GM19395 (cell line): ENCODE measurements at regions not wholly inside any gene's neighbourhood (a gene's known extent, or its start where the extent isn't known, plus 50 kb on each side); places are given as distances from the start of the nearest gene placed in this dataset.
"Not testable (repeated sequence)": the region's sequence is repeated elsewhere in the genome, so short reads cannot be mapped to it uniquely, and the experiment has no call there.

Experiments used
- ATAC-seq: cut with Tn5 transposase; IDR thresholded peaks from one replicate; pipeline ENCODE4 v1.9.1; 2021; ENCODE audit warnings: mild to moderate bottlenecking, moderate library complexity; ENCODE audit not compliant: unreplicated experiment

DNA sequence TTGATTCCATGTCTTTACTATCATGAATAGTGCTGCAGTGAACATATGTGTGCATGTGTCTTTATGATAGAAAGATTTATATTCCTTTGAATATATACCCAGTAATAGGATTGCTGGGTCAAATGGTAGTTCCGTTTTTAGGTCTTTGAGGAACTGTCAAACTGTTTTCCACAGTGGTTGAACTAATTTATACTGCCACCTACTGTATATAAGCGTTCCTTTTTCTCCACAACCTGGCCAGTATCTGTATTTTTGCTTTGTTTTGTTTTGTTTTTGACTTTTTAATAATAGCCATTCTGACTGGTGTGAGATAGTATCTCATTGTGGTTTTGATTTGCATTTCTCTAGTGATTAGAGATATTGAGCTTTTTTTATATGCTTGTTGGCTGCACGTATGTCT is 641.6 kb downstream of the SUCLG1 start:
- no peak for ATAC-seq

DNA sequence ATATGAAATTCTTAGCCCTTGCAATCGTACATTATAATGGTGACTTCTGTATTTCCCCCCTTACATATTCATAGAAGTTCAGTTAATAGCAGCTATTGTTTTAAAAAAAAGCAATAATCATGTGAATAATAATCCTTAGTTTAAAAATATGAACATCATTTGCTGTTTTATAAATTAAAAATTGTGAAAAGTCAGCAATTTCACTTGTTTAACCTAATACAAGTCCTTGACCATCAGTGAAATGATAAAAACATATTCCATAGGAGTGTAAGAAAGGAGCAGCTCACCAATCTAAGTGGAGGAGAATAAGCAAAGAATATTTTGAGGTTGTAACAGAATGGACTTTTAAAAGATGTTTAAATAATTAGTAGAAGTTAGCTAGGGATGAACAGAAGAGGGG is 650.2 kb downstream of the SUCLG1 start:
- ATAC-seq: no peak

DNA sequence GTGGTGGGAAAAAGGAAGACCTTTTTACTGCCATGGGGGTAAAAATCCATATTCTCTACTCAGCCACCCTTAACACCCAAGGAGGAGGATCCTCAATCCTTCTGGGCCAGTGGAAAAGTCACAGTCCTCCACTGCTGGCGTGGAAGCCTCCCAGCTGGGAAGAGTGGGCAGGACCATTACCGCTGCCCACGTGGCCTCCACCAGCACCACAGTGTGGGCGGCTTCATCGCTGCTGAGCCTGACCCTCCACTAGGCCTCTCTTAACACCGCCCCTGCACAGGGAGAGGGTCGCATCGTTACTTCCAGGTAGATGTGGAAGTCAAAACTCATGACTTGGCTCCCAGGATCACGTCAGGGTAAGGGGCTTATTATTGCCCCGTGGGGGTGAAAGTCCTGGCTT is 656.5 kb downstream of the SUCLG1 start:
- ATAC-seq: no peak

- no peak for ATAC-seq
Observed at GRCh38 chr2:83795777-83796176, 663.3 kb downstream of the SUCLG1 start.

DNA sequence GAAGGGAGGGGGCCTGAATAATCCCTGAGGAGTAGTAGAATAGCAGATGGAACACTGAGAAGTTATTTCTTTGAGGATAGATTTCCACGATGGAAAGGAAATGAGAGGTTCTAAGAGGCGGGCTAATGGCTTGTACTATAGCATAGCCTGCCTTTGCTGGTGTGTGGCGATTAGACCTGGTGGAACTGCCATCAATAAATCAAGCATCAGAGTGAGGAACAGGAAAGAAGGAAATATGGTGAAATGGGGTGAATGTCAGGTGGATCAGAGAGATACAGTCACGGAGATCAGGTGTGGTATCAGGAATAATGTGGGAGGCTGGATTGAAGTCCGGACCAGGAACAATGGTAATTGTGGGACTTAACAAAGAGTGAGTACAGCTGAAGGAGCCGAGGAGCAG is 668.6 kb downstream of the SUCLG1 start:
- ATAC-seq: not testable (repeated sequence)

DNA sequence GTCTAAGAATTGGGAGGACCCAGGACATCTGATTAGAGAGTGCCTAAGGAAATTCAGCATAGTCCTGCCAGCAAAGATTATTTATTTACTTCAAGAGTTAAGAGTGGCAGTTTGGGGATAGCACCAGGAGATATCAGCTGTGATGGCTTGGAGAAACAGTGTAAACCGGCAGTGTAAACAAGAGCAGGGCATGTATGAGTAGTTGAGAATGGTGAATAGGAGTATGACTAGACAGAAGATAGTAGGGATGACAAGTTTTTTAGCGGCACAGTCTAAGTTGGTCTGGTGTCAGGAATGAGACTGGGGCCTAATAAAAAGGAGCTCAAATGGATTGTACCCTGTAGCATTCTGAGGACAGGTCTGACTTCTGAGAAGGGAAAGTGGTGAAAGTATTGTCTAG is 669.4 kb downstream of the SUCLG1 start:
- not testable (repeated sequence) for ATAC-seq

DNA sequence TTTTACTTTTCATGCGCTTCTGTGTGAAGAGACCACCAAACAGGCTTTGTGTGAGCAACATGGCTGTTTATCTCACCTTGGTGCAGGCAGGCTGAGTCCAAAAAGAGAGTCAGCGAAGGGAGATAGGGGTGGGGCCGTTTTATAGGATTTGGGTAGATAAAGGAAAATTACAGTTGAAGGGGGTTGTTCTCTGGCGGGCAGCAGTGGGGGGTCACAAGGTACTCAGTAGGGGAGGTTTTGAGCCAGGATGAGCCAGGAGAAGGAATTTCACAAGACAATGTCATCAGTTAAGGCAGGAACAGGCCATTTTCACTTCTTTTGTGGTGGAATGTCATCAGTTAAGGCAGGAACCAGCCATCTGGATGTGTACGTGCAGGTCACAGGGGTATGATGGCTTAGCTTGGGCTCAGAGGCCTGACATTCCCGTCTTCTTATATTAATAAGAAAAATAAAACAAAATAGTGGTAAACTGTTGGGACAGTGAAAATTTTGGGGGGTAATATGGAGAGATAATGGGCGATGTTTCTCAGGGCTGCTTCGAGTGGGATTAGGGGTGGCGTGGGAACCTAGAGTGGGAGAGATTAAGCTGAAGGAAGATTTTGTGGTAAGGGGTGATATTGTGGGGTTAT is 670.0 kb downstream of the SUCLG1 start:
- ATAC-seq: not testable (repeated sequence)

DNA sequence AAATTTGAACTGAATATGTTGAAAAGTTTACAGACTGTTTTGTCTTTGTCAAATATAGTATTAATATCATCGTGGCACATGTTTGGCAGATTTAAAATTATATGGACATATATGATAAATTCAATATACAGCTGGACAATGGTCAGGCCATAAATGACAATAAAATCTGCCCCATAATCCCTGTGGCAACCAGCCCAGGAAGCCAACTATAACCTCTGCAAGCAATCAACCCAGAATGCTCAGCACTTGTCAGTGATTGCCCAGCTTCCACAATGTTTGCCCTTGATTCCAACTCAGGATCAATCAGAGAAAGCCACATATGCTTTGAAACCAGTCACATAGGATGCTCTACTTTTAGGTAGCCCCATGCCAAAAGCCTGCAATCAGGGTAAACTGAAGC is 671.9 kb downstream of the SUCLG1 start:
- ATAC-seq: no peak

- no peak for ATAC-seq
Observed at GRCh38 chr2:83786140-83786539, 672.9 kb downstream of the SUCLG1 start.

GRCh38 chr2:83784947-83785346 is 674.1 kb downstream of the SUCLG1 start:
- no peak for ATAC-seq

- ATAC-seq: no peak
Observed at GRCh38 chr2:83784315-83784714, 674.8 kb downstream of the SUCLG1 start.

GRCh38 chr2:83782122-83782521 is 677.0 kb downstream of the SUCLG1 start:
- no peak for ATAC-seq

GRCh38 chr2:83764447-83765005 is 694.6 kb downstream of the SUCLG1 start:
- no peak for ATAC-seq

DNA sequence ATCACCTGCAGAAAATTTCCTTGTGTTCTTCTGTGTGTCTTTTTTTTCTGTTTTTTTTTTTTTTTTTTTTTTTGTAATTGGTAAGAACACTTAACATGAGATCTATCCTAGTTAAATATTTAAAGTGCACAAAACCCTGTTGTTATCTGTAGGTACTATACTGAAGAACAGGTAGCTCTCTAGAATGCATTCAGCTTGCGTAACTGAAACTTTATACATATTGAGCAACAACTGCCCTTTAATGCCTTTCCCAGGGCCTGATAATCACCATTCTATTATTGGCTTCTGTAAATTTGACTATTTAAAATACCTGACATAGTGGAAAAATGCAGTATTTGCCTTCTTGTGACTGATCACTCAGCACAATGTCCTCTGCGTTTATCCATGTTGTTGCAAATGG is 701.8 kb downstream of the SUCLG1 start:
- ATAC-seq: no peak

GRCh38 chr2:83756219-83756618 is 702.9 kb downstream of the SUCLG1 start:
- ATAC-seq: no peak

DNA sequence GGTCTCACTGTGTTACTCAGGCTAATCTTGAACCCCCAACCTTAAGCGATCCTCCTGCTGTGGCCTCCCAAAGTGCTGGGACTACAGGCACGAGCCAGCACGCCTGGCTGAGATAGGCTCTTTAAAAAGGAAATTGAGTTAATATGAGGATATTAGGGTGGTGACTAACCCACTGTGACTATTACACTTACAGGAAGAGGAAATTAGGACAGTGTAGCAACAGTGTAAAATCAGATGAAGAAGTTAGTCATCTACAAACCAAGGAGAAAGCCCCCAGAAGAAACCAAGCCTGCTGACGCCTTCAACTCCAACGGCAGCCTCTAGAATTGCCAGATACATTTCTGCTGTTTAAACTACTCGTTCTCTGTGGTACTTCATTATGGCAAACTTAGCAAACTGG is 711.9 kb downstream of the SUCLG1 start:
- ATAC-seq: no peak

GRCh38 chr2:83744855-83745254 is 714.2 kb downstream of the SUCLG1 start:
- no peak for ATAC-seq

DNA sequence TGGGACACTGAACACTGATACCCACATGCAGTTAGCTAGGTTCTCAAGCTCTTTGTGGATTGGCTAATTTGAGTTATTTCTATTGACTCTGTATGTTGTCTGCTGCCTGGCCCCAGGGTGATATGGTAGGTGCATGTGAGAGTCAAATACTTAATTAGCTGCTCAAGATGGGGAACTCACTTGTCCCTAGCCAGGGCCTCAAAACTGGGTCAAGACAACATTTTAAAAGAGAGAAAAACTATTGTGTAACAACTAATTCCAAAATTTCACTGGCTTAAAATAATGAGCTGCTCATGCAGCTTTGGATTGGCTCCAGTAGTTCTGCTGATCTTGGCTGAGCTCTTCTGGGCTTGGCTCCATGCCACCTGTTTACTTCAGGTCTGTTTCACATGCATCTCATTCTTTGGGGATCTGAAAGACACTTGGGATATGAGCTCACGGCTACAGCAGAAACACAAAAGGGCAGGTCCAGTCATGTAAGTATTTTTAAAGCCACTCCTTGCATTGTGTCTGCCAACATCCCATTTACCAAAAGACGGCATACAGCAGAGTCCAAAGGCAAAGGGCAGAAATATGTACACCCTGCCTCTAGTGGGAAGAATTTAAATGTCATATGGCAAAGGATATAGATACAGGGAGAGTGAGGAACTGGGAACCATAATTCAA is 716.8 kb downstream of the SUCLG1 start:
- no peak for ATAC-seq

GRCh38 chr2:83730223-83730622 is 728.9 kb downstream of the SUCLG1 start:
- no peak for ATAC-seq

DNA sequence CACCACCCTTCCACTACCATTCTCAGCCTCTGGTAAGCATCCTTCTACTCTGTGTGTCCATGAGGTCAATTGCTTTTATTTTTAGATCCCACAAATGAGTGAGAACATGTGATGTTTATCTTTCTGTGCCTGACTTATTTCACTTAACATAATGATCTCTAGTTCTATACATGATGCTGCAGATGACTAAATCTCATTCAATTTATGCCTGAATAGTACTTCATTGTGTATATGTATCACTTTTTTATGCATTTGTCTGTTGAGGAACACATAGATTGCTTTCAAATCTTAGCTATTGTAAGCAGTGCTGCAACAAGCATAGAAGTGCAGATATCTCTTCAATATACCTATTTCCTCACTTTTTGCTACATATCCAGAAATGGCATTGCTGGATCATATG is 733.3 kb downstream of the SUCLG1 start:
- no peak for ATAC-seq

DNA sequence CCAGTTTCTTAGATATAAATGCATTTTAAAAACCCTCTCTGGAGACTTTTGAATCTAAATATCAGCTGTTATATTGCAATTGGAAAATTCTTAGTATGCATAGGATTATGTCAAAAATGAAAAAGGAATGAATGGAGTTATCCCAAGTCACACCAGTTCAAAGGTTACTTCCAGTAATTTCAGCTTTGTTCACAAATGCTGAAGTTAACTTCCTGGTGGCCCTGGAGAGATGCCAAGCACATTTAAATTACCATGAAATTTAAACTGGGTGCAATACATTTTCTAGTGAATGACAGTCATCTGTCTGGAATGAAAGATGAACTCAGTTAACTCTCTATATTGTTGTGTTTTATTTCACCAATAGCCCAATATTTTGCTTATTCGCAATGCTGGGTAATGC is 753.9 kb downstream of the SUCLG1 start:
- no peak for ATAC-seq

GRCh38 chr2:83703598-83703997 is 755.5 kb downstream of the SUCLG1 start:
- ATAC-seq: no peak

- ATAC-seq: no peak
Observed at GRCh38 chr2:83696838-83697237, 762.2 kb downstream of the SUCLG1 start.
